Caco-2 (cell line): ENCODE measurements at regions not wholly inside any gene's neighbourhood (a gene's known extent, or its start where the extent isn't known, plus 50 kb on each side); places are given as distances from the start of the nearest gene placed in this dataset.

Experiments used
- BruUV-seq: library from RNA; stranded (reverse); fragments of 400-500 nt; replicated peaks from 2 replicates; lab custom pipeline; 2021; lab: Mats Ljungman, UMichigan
- CTCF ChIA-PET: fragments of 300-600 bp; sonication (Branson Sonifier 250); formaldehyde crosslinking; loops from one replicate; lab custom pipeline; 2022; ENCODE audit warnings: antibody characterized with exemption; lab: Charles Lee
- POLR2A ChIA-PET: fragments of 300-600 bp; sonication (Branson Sonifier 250); formaldehyde crosslinking; loops from one replicate; lab custom pipeline; 2022; ENCODE audit warnings: antibody characterized with exemption; lab: Charles Lee
- DNase-seq, 2 experiments: peaks; one replicate each; pipeline versions ENCODE4 v3.0.0 to v3.0.0-alpha.2; 2020 to 2022
- H3K27me3 ChIP-seq: replicated peaks from 2 replicates; pipeline ENCODE4 v1.6.0; 2011; ENCODE audit warnings: low read length; ENCODE audit not compliant: control insufficient read depth, insufficient read depth
- H3K36me3 ChIP-seq: 2 replicates; pipeline ENCODE4 v1.5.1; 2011; ENCODE audit warnings: low read length; ENCODE audit not compliant: control insufficient read depth, insufficient read depth
- H3K4me1 ChIP-seq: fragments of 250-450 bp; sonication (Bioruptor Pico); 2 replicates; pipeline ENCODE4 v1.5.1; 2020; ENCODE audit warnings: mild to moderate bottlenecking
- H3K4me3 ChIP-seq: 2 replicates; pipeline ENCODE4 v1.5.1; 2011; ENCODE audit warnings: low read depth, mild to moderate bottlenecking, control low read depth, low read length
- H3K9me3 ChIP-seq: fragments of 250-450 bp; sonication (Bioruptor Pico); 2 replicates; pipeline ENCODE4 v1.5.1; 2020; ENCODE audit warnings: mild to moderate bottlenecking, moderate library complexity
- H3K27ac Mint-ChIP-seq: one replicate; pipeline ENCODE4 v1.8.0; 2022; ENCODE audit warnings: mixed read lengths; ENCODE audit not compliant: unreplicated experiment
- H3K27me3 Mint-ChIP-seq: one replicate; pipeline ENCODE4 v1.8.0; 2022; ENCODE audit warnings: mixed read lengths; ENCODE audit not compliant: insufficient read depth, unreplicated experiment
- H3K36me3 Mint-ChIP-seq: one replicate; pipeline ENCODE4 v1.8.0; 2022; ENCODE audit warnings: mild to moderate bottlenecking, mixed read lengths; ENCODE audit not compliant: insufficient read depth, unreplicated experiment
- H3K4me1 Mint-ChIP-seq: one replicate; pipeline ENCODE4 v1.8.0; 2022; ENCODE audit warnings: low read depth, mixed read lengths; ENCODE audit not compliant: unreplicated experiment
- H3K4me3 Mint-ChIP-seq: one replicate; pipeline ENCODE4 v1.8.0; 2022; ENCODE audit warnings: mild to moderate bottlenecking, moderate library complexity, mixed read lengths; ENCODE audit not compliant: unreplicated experiment
- H3K9me3 Mint-ChIP-seq: one replicate; pipeline ENCODE4 v1.8.0; 2022; ENCODE audit warnings: mixed read lengths; ENCODE audit not compliant: unreplicated experiment
- intact Hi-C: fragments of 100-400 bp; cut with micrococcal nuclease; formaldehyde crosslinking; loops from one replicate; pipeline ENCODE4 v1.10.0; 2022; ENCODE audit not compliant: unreplicated experiment
- TF ChIP-seq, protein P1 (sequence below), 2 experiments: fragments of 200-600 bp in 1 of 2; IDR thresholded peaks; 1 replicate in 1 of 2; 2 replicates in 1 of 2; pipeline versions ENCODE4 v1.5.1 to v1.8.0; 2011 to 2022; ENCODE audit warnings: antibody characterized with exemption in 1 of 2, control low read depth in 1 of 2, inconsistent platforms in 1 of 2, low read depth in 1 of 2, low read length in 1 of 2, mild to moderate bottlenecking in 1 of 2, moderate library complexity in 1 of 2; ENCODE audit not compliant: insufficient read depth in 1 of 2, severe bottlenecking in 1 of 2, unreplicated experiment in 1 of 2

DNA sequence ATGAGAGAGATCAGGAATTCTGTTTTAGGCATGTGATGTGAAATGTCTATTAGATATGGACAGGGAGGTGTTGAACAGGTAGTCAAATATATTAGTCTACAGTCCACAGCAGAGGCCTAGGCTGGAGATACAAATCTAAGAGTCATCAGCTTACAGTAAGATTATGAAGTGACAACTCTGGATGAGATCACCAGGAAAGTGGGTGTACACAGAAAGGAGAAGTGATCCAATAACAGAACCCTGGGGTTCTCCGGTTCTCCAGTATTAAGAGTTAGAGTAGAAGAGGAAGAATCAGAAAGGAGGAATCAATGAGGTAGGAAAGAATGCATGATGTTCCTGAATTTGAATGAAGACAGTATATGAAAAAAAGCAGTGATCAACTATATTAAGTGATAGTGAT is 362.3 kb downstream of the FIGN start:
- H3K4me1 Mint-ChIP-seq = peaks cover 7% of the 10 kb centered on the region
- ChIA-PET CTCF (no interaction called here), POLR2A (no interaction called here)
- no peak overlapping the region for H3K4me3 Mint-ChIP-seq
- Histone ChIP-seq H3K4me1 (peaks cover 8% of the 10 kb centered on the region), H3K4me3 (no peak overlapping the region), H3K36me3 (no peaks in the 10 kb centered on the region), H3K27me3 (no peaks in the 10 kb centered on the region), H3K9me3 (no peaks in the 10 kb centered on the region)
- no TSS peak for BruUV-seq
- TF ChIP-seq, protein P1, sequence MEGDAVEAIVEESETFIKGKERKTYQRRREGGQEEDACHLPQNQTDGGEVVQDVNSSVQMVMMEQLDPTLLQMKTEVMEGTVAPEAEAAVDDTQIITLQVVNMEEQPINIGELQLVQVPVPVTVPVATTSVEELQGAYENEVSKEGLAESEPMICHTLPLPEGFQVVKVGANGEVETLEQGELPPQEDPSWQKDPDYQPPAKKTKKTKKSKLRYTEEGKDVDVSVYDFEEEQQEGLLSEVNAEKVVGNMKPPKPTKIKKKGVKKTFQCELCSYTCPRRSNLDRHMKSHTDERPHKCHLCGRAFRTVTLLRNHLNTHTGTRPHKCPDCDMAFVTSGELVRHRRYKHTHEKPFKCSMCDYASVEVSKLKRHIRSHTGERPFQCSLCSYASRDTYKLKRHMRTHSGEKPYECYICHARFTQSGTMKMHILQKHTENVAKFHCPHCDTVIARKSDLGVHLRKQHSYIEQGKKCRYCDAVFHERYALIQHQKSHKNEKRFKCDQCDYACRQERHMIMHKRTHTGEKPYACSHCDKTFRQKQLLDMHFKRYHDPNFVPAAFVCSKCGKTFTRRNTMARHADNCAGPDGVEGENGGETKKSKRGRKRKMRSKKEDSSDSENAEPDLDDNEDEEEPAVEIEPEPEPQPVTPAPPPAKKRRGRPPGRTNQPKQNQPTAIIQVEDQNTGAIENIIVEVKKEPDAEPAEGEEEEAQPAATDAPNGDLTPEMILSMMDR (IDR thresholded peaks at IDR 0.05; ENCODE audit: insufficient read depth in 1 of 2, low read depth in 1 of 2, low read length in 1 of 2, severe bottlenecking in 1 of 2, unreplicated experiment in 1 of 2) = no peak
- H3K9me3 Mint-ChIP-seq = no peaks in the 10 kb centered on the region
- H3K27ac Mint-ChIP-seq = no peak overlapping the region
- no peaks in the 10 kb centered on the region for H3K27me3 Mint-ChIP-seq
- intact Hi-C loops = no loop called here
- no peak for DNase-seq
- H3K36me3 Mint-ChIP-seq = no peaks in the 10 kb centered on the region

DNA sequence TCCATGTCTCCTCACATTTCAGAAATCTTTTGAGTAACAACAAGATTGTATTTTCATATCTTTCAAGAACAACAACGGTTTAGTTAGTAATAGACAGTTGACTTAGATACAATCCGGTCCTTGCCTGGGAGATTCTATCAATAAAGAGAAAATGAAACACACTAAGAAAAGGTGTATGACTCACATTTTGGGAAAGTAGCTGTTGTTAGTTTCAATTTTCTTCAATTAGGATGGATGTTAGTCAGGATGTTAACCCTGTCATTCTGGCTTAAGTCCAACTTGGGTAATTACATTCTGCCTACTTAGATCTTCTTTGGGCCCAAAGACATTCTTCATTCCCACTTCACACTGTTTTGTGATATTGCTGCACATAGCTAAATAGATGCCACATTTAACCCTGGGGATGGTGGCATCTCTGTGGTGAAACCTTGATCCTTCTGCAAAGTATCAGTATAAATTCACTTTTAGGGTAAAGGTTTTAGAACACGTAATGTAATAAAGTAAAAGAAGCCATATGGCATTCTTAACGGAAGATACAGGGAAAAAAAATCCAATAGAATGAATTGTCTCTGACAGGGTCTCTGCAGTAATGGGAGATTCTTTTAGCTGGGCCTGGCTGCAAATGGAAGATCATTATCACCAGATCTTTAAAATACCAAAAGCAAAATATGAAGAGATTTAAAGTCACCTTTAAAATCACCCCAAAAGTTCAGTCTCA is 365.5 kb downstream of the FIGN start:
- no peak overlapping the region for H3K27ac Mint-ChIP-seq
- Histone ChIP-seq H3K9me3 (no peaks in the 10 kb centered on the region), H3K4me1 (peaks cover 9% of the 10 kb centered on the region), H3K27me3 (no peaks in the 10 kb centered on the region), H3K4me3 (no peak overlapping the region), H3K36me3 (no peaks in the 10 kb centered on the region)
- DNase-seq = no peak
- H3K27me3 Mint-ChIP-seq = no peaks in the 10 kb centered on the region
- H3K4me3 Mint-ChIP-seq = no peak overlapping the region
- TF ChIP-seq, protein P1 (IDR thresholded peaks at IDR 0.05; ENCODE audit: insufficient read depth in 1 of 2, low read depth in 1 of 2, low read length in 1 of 2, severe bottlenecking in 1 of 2, unreplicated experiment in 1 of 2) = no peak
- ChIA-PET POLR2A (no interaction called here), CTCF (no interaction called here)
- H3K4me1 Mint-ChIP-seq = peaks cover 7% of the 10 kb centered on the region
- BruUV-seq = no TSS peak
- H3K36me3 Mint-ChIP-seq = no peaks in the 10 kb centered on the region
- no peaks in the 10 kb centered on the region for H3K9me3 Mint-ChIP-seq
- intact Hi-C loops = no loop called here

- Histone ChIP-seq H3K4me3 (no peak overlapping the region), H3K36me3 (no peaks in the 10 kb centered on the region), H3K9me3 (no peaks in the 10 kb centered on the region), H3K4me1 (peaks cover 9% of the 10 kb centered on the region), H3K27me3 (no peaks in the 10 kb centered on the region)
- POLR2A ChIA-PET = no interaction called here
- H3K4me1 Mint-ChIP-seq = peaks cover 7% of the 10 kb centered on the region
- no peaks in the 10 kb centered on the region for H3K36me3 Mint-ChIP-seq
- CTCF ChIA-PET = interaction anchor here (1.6 kb wide), 1 partner anchor 23 kb away, joined by 4 read pairs; no protein-coding TSS in a partner anchor
- H3K4me3 Mint-ChIP-seq = no peak overlapping the region
- H3K27me3 Mint-ChIP-seq = no peaks in the 10 kb centered on the region
- H3K9me3 Mint-ChIP-seq = no peaks in the 10 kb centered on the region
- no peak for DNase-seq
- TF ChIP-seq, protein P1 (IDR thresholded peaks at IDR 0.05; ENCODE audit: insufficient read depth in 1 of 2, low read depth in 1 of 2, low read length in 1 of 2, severe bottlenecking in 1 of 2, unreplicated experiment in 1 of 2) = no peak
- BruUV-seq = no TSS peak
- no peak overlapping the region for H3K27ac Mint-ChIP-seq
- intact Hi-C loops = loop anchor here (1.0 kb wide), 1 partner anchor 20 kb away; no protein-coding TSS in a partner anchor
Measured at GRCh38 chr2:163369111-163369510, 366.7 kb downstream of the FIGN start.
